ENCODE measurements at regions not wholly inside any gene's neighbourhood (a gene's known extent, or its start where the extent isn't known, plus 50 kb on each side); places are given as distances from the start of the nearest gene placed in this dataset.

GRCh38 chr2:106709229-106709628, 176.7 kb downstream of the ST6GAL2 start:
- no peak for DNase-seq (ENCODE audit: low read depth)

GRCh38 chr2:106719222-106719621, 166.7 kb downstream of the ST6GAL2 start:
- no peak for DNase-seq (ENCODE audit: low read depth)

GRCh38 chr2:106720026-106720425, 165.9 kb downstream of the ST6GAL2 start:
- DNase-seq (ENCODE audit: low read depth) = no peak

- DNase-seq (ENCODE audit: low read depth) = no peak
These were observed 161.6 kb downstream of the ST6GAL2 start for GRCh38 chr2:106724301-106724794.

GRCh38 chr2:106734165-106734564, 151.8 kb downstream of the ST6GAL2 start:
- no peak for DNase-seq (ENCODE audit: low read depth)

- no peak for DNase-seq (ENCODE audit: low read depth)
These were observed 150.2 kb downstream of the ST6GAL2 start for GRCh38 chr2:106735807-106736206.

- no peak for DNase-seq (ENCODE audit: low read depth)
These were observed 149.7 kb downstream of the ST6GAL2 start for GRCh38 chr2:106736221-106736620.

- DNase-seq (ENCODE audit: low read depth) = no peak
These were observed 140.5 kb downstream of the ST6GAL2 start for GRCh38 chr2:106745468-106745867.

GRCh38 chr2:106749823-106750222, 136.1 kb downstream of the ST6GAL2 start:
- DNase-seq (ENCODE audit: low read depth) = no peak

Data from M059J (cell line).